HG02973 (cell line): ENCODE measurements at regions not wholly inside any gene's neighbourhood (a gene's known extent, or its start where the extent isn't known, plus 50 kb on each side); places are given as distances from the start of the nearest gene placed in this dataset.
"Not testable (repeated sequence)": the region's sequence is repeated elsewhere in the genome, so short reads cannot be mapped to it uniquely, and the experiment has no call there.

Experiments used
- ATAC-seq: cut with Tn5 transposase; IDR thresholded peaks from one replicate; pipeline ENCODE4 v1.9.1; 2021; ENCODE audit warnings: moderate library complexity; ENCODE audit not compliant: unreplicated experiment

DNA sequence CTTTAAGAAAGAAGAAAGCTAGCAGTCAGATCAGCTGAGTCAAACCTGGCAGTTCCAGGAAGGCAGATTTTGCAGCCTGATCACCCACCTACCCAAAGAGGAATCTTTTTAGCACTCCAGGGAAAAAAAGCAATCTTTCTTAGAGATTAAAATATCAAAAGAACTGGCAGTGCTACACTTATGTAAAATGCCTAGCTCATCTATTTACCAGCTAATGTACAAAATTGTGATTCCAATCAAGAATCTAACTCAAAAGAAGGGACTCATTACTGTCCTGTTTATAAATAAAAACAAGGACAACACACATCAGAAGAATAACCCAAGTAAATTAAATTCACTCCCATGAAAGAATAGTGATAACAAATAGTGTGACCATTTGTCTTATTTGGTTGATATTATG is 222.4 kb upstream of the ERCC4 start:
- ATAC-seq = no peak

DNA sequence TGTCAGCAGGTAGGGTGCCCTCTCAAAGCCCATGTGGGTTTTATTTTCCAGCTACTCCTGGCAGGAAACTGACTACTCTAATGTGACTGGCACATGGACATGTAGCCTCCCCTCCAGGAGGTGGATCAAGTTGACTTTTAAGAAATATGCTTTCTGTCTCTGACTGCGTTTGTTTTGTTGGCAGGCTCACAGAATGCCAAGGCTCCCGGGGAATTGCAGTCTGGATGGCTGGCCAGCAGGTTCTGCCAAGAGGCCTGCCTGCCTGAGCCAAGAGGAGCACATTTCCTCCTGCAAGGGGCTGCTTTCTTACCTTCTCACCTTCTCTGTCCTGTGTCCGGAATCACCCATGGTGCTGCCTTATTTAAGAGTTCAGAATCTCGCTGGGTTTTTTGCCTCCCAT is 217.3 kb upstream of the ERCC4 start:
- no peak for ATAC-seq

DNA sequence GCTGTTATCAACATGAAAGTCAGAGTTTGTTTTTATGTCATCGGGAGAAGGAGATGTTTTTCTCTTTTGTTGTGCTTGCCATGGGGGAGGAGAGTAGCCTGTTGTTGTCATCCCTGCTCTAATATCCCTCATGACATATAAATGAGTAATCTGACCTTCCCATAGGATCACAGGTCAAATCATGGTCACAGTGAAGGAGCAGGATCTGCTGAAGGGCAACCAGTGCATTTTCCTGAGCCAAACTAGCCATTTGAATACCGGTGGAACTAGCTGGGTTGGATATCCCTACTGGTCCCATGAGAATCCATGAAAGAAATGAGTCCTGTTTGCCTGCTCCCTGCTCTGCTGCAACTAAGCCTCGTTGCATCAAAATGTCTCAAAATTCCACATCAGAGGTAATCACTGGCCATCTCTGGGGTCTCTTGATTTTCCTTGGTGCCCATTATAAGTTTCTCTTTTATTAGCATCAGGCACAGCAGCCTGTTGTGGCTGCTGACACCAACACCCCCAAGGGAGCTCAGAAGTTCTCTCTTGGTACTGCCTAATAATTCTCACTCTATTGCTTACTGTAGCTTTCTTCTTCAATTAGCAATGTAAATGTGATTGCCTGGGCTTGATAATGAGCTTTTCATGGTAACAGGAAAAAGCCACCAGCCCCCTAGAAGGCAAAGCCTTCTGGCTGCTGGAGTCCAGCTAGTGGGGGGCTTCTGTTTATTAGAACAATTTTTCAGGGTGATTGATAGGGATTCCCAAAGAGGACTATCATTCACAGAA is 211.4 kb upstream of the ERCC4 start:
- no peak for ATAC-seq

DNA sequence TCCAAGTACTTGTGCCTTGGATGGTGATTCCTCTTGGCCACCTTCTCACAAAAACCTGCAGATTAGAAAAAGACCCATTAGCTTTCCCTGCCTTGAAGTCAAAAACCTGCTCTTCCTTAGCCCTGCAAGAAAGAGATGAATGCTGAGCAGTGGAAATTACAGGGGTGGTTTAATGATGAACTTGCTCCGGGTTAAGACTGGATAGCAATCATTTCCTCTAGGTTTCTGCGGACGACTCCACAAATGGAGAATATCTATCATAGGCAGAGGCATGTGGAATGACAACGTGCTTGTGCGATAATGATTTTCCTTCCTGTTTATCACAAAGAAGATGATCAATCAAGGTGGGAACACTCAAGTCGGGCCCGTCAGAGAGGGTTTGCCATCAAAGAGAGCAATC is 201.2 kb upstream of the ERCC4 start:
- no peak for ATAC-seq

DNA sequence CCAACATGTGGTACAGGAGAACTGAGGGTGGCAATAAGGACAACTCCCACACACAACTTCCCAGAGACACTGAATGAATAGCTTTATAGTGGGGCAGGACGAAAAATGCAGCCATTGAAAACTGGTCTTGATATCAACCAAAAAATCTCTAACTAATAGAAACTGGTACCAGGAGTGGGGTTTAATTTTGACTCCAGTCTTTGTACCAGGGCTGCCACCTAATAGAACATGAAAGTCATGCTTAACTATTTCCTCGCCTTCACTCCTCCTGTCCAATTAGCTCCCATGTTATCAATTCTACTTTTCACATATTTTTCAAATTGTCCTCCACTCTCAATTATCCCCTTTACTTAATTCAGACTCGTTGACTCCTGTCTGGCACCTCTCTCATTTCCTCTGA is 192.0 kb upstream of the ERCC4 start:
- no peak for ATAC-seq

DNA sequence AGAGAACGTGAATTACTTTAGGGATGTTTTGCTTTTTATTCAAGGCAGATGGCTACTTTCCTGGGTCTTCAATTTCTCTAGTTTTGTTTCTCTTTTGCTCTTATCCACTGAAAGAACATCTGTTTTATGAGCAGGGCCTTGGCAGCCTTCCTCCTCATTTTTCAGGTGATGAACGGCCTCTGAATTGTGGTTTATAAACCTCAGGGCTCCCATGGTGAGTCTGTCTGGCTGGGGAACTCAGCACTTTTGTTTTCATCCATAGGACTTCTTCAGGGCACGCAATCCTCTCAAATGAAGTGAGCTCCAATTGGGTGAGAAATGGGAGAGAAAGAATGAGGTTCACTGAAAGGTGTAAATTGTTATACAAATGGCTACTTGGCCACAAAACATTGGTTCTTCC is 186.4 kb upstream of the ERCC4 start:
- no peak for ATAC-seq

DNA sequence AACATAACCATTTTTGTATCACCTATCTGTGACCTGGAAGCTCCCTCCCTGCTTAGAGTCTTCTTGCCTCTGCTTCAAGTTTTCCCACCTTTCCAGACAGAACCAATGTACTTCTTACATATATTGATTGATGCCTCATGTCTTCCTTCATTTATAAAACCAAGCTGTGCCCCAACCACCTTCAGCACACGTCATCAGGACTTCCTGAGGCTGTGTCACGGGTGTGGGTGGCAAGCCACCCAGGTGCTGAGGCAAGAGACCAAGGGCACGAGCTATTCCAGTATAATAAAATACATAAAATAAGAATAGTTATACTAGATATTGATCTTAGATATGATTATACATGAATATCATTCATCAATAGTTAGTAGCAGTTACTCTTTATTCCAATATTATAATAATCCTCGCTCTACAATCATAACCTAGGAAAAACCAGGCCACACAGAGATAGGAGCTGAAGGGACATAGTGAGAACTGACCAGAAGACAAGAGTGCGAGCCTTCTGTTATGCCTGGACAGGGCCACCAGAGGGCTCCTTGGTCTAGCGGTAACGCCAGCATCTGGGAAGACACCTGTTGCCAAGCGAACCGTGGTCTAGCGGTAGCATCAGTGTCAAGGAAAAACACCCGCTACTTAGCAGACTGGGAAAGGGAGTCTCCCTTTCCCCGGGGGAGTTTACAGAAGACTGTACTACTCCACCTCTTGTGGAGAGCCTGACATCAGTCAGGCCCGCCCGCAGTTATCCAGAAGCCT is 180.2 kb upstream of the ERCC4 start:
- not testable (repeated sequence) for ATAC-seq

DNA sequence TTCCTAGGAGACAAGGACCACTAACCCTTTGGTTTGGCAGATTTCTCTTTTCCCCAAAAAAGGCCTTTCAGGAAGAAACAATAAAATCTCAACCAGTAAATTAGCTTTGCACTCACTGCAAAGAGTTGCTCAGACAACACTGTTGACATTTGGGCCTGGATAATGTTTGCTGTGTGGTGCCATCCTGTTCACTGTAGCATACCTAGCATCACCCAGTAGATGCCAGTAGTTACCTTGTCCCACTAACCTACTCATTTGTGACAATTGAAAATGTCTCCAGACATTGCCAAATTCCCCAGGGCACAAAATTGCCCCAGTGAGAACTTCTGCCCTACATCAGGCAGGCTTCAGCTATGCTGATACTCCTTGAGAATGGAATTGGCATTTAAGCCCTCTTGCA is 177.0 kb upstream of the ERCC4 start:
- no peak for ATAC-seq

DNA sequence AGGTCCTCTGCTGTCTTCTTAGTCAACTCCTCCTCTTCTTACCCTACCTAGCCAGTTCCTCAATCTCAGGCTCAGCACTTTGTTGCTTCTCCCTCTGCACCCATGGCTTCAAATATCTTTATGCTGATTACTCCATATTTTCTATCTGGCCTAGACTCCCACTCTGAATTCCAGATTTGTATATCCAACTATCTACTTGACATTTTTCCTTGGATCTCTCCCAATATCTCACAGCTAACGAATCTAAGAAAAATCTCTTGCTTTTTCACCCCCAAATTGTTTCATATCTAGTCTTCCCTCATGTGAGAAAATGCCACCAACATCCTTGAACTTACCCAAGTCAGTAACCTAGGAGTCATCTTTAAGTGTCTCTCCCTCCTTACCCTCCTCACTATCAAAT is 176.4 kb upstream of the ERCC4 start:
- no peak for ATAC-seq

DNA sequence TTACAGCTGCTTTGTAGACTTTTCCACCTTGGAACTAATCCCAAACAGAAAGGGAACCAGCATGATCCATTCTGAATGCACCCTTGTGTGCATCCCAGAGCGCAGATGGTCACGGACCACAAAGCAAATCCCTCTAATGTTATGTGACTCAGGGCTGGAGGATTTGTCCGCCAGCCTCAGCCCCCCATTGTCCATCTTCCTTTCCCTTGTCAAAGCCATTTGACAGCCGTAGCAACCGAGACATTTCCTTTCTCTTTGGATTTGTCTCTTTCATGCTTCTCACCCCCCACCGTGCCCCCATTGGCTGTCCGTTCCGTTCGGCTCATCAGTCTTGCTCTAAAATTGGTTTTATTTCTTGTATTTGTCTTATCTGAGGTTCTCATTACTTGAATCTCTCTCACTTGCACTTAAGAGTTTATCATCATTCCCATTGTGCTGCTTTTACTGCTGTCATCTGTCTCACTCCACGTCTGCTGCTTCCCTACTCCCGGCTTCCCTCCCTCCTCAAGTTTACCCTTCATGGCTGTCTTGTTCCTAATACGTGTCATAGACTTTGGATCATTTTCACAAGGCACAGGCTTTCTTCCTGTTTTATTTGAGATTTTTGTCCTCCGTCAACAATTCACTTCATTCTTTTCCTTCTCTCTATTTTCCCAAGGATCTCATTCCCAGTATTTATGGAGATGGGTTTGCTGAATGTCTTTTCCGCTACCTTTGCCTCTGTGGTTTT is 163.4 kb upstream of the ERCC4 start:
- no peak for ATAC-seq

DNA sequence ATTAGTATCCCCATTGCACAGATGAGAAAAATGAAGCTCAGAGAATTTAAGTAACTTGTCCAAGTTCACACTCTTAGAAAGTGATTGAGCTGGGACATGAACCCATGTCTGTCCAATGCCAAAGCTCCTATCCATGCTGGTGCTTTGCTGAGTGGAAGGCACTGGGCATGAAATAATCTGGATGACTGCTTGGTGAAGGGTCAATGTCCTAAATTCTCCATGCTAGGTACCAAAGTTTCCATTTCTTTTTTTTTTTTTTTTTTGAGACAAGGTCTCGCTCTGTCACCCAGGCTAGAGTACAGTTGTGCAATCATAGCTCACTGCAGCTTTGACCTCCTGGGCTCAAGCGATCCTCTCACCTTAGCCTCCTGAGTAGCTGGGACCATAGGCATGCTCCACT is 153.6 kb upstream of the ERCC4 start:
- no peak for ATAC-seq

DNA sequence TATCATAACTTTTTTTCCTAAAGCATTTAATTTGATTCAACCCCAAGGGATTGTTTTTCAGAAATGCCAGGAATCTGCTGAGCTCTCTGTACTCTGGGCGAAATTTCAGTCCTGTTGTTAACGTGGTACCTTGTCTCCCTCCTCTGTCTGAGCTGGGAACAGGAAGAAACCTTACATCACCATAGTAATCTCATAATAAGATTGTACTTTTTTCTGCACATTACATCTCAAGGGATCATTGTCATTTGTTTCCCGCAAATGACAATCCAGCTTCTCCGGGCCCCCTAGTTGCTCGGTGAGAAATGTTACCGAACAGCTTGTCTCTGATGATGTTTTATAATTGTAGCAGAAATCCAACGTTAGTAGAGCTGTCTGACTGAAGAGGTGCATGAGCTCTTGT is 152.7 kb upstream of the ERCC4 start:
- no peak for ATAC-seq

DNA sequence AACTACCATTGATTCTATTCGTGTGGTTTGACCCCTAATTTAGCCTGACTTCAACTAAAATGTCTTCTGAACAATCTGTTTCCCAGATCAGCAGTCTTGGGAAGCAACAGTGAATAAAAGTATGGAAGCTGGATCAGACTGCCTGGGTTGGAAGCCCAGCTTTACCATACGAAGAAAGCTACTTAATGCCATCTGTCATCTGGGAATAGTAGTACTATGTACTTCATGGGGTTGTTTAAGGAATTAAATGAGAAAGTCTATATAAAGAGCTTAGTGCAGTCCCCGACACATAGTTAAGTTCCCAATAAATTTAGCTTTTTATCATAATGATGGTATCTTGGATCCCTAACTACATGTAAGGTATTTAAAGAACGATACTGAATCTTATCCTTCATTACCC is 151.5 kb upstream of the ERCC4 start:
- no peak for ATAC-seq

DNA sequence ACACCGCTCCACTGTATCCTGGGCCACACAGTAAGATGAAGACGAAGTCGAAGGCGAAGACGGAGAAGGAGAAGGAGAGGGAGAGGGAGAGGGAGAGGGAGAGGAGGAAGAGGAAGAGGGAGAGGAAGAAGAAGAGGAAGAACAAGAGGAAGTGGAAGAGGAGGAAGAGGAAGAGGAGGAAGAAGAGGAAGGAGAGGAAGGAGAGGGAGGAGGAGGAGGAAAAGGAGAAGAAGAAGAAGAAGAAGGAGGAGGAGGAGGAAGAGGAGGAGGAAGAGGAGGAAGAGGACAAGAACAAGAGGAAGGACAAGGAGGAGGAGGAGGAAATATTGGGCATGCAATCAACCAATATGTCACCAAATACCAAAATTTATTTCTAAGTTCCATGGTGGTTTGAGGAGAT is 149.5 kb upstream of the ERCC4 start:
- ATAC-seq = no peak

DNA sequence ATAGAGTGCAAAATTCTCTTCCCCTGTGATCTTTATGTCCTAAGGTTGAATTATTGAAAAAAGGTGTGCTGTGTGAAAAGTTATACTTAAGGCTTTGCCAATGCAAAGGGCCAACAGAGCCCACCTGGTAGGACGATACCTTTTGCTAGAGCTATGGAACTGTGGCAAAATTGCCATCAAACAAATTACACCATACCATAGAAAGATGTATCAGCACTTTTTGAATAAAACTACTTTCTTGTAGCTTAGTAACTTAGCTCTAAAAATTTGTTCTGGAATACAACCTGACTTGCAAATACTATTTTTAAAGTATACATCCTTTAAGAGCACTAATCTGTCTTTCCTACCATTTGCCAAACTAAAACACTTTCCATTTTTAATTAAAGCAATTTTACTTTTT is 147.2 kb upstream of the ERCC4 start:
- ATAC-seq = no peak

DNA sequence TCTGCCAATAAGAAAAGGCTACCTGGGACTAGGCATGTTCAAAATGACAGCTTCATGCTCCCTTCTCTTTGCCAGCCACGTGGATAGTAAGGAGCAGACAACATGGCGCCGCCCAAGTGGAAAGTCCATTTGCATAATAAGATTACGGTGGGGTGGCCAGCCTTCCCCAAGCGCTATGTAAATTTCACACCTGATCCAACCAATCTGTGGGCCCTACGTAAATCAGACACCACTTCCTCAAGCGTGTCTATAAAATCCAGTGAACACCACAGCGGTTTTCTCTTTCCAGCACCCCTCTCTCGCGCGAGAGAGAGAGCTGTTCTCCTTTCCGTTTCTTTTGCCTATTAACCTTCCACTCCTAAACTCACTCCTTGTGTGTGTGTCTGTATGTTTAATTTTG is 140.3 kb upstream of the ERCC4 start:
- ATAC-seq = no peak

DNA sequence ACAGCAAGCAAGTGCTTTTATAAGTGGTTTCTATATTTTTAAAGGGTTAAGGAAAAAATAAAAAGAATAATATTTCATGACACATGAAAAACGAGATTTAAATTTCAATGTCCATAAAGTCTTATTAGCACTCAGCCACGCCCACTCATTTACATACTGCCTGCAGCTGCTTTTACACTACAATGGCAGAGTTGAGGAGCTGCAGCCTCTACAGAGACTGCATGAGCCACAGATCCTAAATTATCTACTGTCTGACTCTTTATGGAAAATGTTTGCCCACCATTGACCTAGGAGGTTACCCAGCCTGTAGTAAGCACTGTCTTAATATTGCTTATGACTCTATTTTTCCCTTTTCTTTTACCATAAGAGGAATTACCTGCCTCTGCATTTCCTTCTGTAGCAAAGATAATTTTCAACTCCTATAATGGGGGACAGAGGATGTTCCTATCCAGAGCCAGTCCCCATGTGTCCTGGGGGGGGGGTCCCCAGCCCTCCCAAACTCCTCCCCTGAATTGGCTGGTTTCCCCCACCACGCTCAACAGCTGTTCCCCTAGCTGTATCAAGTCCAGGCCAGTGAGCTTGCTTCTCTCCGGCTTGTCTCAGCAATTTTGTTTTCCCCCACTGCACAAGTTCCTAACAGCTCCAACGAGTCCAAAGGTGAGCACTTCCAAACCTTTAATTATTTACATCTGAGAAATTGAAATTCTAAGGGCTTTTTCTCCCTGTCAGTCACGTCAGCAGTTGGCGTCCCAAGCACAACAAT is 139.4 kb upstream of the ERCC4 start:
- ATAC-seq = no peak

DNA sequence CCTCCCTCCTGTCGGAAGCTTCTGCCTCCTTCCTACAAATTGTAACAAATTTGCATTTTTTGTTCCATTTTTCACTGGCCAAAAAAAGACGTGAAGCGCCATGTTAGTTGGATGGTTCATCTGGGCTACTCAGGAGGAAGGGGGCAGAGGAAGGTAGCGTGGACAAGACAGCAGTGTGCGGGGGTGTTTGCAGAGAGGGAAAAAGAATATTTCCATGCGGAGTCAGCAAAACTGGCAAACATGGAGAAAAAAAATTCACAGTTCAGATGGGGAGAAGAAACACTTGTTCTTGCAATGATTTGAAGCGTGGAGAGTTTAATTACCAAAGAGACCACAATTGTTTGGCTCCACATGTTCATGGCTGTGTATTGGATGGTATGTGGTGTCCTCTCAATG is 138.8 kb upstream of the ERCC4 start:
- ATAC-seq = no peak

DNA sequence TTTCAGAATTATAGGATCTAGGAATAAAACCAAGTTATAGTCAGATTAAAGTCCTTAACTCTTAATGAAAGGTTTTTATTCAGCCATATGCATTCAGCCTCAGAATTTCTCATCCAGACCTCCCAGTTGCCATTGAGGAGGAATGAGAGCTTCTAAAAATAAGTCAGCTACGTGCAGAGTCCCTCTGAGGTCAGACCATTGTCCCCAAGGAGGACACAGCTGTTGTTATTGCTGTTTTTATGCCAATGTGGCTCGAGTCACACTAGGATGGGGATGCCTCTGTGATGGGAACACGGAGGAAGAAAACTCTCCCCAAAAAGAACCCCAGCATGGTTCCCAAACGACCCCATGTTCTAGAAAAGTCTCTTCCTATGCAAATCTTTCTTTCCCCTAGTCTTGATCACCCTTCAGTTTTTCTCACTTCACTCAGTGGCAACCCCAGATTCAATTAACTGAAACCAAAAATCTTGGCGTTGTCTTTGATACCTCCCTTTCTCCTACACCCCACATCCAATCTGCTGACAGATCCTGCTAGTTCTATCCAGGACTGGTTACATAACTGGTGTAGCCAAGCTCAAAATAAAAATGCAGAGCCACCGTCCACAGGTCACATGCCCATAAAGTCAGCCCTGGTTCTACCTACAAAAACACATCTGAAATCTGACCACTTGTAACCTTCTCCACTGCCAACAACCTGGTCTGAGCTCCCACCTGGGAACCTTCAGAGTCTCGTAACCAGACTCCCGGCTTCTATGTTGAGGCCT is 138.2 kb upstream of the ERCC4 start:
- no peak for ATAC-seq

DNA sequence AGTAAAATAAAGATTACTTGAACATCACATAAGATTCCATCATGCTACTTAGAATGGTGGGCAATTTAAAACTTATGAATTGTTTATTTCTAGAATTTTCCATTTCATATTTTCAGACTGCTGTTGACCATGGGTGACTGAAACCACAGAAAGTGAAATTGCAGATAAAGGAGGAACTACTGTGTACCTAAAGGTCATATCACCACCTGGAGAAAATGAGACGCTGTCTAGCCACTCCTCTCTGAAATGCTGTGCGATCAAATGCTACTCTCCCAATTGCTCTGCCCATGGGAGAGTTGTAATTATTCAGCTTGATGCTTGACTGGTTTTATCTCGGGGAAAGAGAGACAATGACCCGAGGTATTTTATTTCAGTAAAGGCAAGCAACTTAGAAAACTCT is 128.9 kb upstream of the ERCC4 start:
- no peak for ATAC-seq
